Effector CD8-positive, alpha-beta T cell (primary cell): ENCODE measurements at regions not wholly inside any gene's neighbourhood (a gene's known extent, or its start where the extent isn't known, plus 50 kb on each side); places are given as distances from the start of the nearest gene placed in this dataset.
"Not testable (repeated sequence)": the region's sequence is repeated elsewhere in the genome, so short reads cannot be mapped to it uniquely, and the experiment has no call there.

Experiments
- DNase-seq: peaks from one replicate; lab custom pipeline; 2025; lab: John Stamatoyannopoulos, UW

GRCh38 chr2:226327830-226328229 is 471.8 kb downstream of the IRS1 start:
- no peak for DNase-seq

- no peak for DNase-seq
These were observed 474.1 kb downstream of the IRS1 start for GRCh38 chr2:226325526-226325925.

- DNase-seq = no peak
These were observed 479.3 kb downstream of the IRS1 start for GRCh38 chr2:226320076-226320948.

- DNase-seq = no peak
These were observed 481.6 kb downstream of the IRS1 start for GRCh38 chr2:226317970-226318369.

- DNase-seq = no peak
These were observed 486.6 kb downstream of the IRS1 start for GRCh38 chr2:226313060-226313459.

- no peak for DNase-seq
These were observed 487.5 kb downstream of the IRS1 start for GRCh38 chr2:226312155-226312554.

GRCh38 chr2:226310146-226310545 is 489.5 kb downstream of the IRS1 start:
- DNase-seq = no peak

- no peak for DNase-seq
These were observed 490.6 kb downstream of the IRS1 start for GRCh38 chr2:226308986-226309385.

GRCh38 chr2:226308323-226308680 is 491.3 kb downstream of the IRS1 start:
- no peak for DNase-seq

GRCh38 chr2:226307487-226308322 is 491.9 kb downstream of the IRS1 start:
- no peak for DNase-seq

- no peak for DNase-seq
These were observed 492.7 kb downstream of the IRS1 start for GRCh38 chr2:226306969-226307368.

- no peak for DNase-seq
These were observed 495.3 kb downstream of the IRS1 start for GRCh38 chr2:226304308-226304707.

- DNase-seq = no peak
These were observed 495.9 kb downstream of the IRS1 start for GRCh38 chr2:226303707-226304106.

- no peak for DNase-seq
These were observed 499.3 kb downstream of the IRS1 start for GRCh38 chr2:226300196-226300886.

GRCh38 chr2:226299771-226300170 is 499.8 kb downstream of the IRS1 start:
- no peak for DNase-seq

- no peak for DNase-seq
These were observed 503.9 kb downstream of the IRS1 start for GRCh38 chr2:226295681-226296080.

- DNase-seq = no peak
These were observed 504.5 kb downstream of the IRS1 start for GRCh38 chr2:226295123-226295522.

- DNase-seq = not testable (repeated sequence)
These were observed 508.3 kb downstream of the IRS1 start for GRCh38 chr2:226291281-226291680.

GRCh38 chr2:226286916-226287315 is 512.7 kb downstream of the IRS1 start:
- no peak for DNase-seq

GRCh38 chr2:226283796-226284195 is 515.8 kb downstream of the IRS1 start:
- no peak for DNase-seq

GRCh38 chr2:226282151-226282550 is 517.5 kb downstream of the IRS1 start:
- no peak for DNase-seq

GRCh38 chr2:226280136-226280535 is 519.5 kb downstream of the IRS1 start:
- not testable (repeated sequence) for DNase-seq
